Endometrial microvascular endothelial cells (primary cell): ENCODE measurements at regions not wholly inside any gene's neighbourhood (a gene's known extent, or its start where the extent isn't known, plus 50 kb on each side); places are given as distances from the start of the nearest gene placed in this dataset.
"Not testable (repeated sequence)": the region's sequence is repeated elsewhere in the genome, so short reads cannot be mapped to it uniquely, and the experiment has no call there.

Experiments
- in situ Hi-C: cut with HindIII; loops from 2 replicates; pipeline ENCODE4 v1.10.0; 2017; ENCODE audit warnings: low sequenced_read_pairs, low pct_unique_long_range_greater_than_20kb; ENCODE audit errors: inconsistent ontology term

DNA sequence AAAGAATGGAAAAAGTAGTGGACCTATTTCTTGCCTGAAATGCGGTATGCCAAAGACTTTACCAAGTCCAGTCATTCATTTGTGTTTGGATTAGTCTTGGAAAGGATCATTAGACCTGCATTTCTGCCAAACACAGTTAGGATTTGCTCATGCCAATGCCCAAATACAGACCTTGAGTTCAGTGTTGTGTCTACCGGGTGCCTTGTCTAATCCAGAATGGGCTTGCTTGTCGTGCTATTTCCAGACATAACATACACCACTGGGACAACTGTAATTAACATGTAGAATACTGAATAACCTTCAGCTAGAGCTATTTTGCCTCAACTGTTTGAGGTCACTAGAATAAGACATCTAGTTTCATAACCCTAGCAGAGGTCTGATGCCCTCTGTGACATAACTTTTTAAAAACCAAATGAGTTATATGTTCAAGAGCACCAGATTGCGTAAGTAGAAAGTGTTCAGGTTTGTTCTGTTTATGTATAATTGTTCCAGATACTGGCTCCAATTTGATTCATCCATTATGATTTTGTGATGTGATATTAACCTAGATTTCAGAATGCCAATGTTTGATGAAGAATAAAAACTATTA is 145.3 kb upstream of the DPH6 start:
- in situ Hi-C loops, result loop anchor here (10.0 kb wide), 2 partner anchors 146 to 1394 kb away; partner anchors contain the start of gene DPH6

DNA sequence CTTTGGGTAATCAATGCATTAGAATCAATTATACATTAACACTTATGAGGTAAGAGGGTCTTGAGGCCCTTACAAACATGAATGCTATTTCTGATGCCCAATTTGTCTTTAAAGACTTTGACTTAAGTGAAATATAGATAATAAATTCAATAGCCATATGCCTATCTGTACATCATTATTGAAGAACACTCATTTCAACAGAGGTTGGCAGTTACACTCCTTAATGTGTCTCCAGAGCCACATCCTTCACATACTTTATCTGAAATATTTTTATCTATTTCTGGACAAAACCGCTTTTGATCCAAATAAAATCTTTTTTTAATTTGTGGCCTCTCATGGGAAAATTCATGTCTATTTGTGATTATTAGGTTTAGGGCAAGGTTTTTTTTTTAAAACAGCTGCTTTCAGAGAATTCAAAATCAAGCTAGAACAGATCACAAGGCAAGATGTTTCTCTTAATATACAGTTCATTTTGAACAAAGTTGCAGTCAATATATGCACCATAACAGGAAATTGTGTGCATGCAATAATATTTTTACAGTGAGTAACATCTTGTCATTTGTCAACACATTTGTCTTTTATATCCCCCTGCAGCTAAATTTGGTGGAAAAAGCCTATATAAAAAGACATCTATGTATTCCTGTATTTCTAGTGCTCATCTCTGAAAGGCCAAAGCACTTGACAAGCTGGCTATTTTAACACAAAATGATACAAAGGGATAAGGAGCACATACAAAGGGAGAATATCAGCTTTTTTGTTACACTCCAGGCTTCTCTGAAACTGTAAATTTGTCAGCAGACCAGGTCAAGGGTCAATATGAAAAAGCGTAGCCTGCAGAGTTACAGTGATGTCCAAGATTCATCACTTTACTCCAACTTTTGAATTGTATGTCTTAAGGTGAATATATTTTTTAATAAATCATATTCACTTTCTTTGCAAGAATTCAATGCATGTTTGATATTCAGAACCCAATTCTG is 146.2 kb upstream of the DPH6 start:
- in situ Hi-C loops, result loop anchor here (10.0 kb wide), 2 partner anchors 147 to 1393 kb away; partner anchors contain the start of gene DPH6

DNA sequence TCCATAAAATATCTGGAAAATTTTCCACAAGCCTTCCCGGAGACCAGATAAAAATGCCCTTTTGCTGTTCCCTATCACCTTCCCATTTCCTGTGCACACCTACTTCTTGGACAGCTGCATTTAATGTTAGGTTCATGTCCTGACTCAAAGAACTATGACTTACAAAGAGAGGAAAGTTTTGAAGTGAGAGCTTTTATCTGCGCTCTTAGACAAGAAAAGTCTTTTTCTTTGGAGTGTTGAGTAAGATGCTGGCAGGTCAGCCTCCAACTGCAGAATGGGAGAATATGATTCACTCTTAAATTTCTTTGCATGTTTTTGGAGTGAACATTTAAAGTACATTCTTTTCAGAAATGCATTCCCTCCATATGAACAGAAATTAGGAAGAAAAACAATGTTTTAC is 147.3 kb upstream of the DPH6 start:
- in situ Hi-C loops, result loop anchor here (10.0 kb wide), 2 partner anchors 148 to 1392 kb away; partner anchors contain the start of gene DPH6

DNA sequence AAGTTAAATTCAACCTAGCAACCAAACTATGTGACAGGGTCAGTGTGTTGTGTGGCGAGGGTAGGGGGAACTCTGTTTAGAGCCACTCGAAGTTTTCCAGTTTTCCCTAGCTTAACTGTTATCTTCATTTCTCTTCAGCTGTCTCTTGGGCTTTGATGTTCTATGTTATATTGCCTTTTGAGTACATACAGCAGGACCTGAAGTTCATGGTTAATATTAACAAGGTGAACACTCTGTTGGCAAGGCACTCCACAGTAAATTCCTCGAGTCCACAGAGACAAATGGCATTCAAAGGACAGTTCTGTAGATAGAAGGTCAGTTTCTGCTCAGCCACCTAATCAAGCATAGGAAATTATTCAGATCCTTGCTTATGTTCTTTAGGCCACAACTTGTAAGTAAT is 147.9 kb upstream of the DPH6 start:
- in situ Hi-C loops, result loop anchor here (10.0 kb wide), 2 partner anchors 149 to 1391 kb away; partner anchors contain the start of gene DPH6

DNA sequence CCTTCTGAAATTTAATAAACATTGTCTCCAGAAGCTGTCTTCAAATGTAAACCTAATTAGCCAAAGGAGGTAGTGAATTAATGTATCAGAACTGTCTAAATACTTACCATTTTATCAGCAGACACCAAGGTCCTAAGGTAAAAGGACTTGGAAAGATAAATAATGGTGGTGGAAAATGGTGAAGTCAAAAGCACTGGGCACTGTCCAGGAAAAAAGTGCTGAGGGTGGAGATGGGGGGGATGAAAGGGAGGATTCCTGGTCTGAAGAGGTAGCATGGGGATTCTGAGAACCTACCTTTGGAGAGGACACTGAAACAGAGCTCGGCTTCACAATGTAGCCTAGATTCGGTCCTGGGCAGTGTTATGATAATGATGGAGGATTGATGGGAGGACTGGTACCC is 149.0 kb upstream of the DPH6 start:
- in situ Hi-C loops, result loop anchor here (10.0 kb wide), 2 partner anchors 150 to 1390 kb away; partner anchors contain the start of gene DPH6

DNA sequence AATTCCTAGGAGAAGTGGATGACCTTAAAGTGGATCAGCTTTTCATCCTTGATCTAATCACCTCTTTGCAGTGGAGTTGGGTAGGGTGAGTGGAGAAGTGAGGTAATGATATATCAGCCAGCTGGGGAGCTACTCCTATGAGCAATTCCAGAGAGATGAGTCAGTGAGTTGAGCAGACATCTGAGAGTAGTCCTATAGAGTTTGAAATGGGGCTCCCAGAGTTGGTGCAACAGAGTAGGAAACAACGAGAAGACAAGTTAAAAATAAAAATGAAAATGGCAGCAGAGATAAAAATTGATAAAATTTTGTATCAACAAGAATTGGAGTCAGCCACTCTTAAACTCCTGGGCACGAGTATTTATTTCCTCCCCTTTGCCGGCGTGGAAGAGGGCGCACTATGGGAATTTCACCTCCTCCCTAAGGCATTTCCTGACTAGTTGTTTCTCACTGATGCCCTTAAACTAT is 150.8 kb upstream of the DPH6 start:
- in situ Hi-C loops, result loop anchor here (10.0 kb wide), 2 partner anchors 152 to 1388 kb away; partner anchors contain the start of gene DPH6

DNA sequence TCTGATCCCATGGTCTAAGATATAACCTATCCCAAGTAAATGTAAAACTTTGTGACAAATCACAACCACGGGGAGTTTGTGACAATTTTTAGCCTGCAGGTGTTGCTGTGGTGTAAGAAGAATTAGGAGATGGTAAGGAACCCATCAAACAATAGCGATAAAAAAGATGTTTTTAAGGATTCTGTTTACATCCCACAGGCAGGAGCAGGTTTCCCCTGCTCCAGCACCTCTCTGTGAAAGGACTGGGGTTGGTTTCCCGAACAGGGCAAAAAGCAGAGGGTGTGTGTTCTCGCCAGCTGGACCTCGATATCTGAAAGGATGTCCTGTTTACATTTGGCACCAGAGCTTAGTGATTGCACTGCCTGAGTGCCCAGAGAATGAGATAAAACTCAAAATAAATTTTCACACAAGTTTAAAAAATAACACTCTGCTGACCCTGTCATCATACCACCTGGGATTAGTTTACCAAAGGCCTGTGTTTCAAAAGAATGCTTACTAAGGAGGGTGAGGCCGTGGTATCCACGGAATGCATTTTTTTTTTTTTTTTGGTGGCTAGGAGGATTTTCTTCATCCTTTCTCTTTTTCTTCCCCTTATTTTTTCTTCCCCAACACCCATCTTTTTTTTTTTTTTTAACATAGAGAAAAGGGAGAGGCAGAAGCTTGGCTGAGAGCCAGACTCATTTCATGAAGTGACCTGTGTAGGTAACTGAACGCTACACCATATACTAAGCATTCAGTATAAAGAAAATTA is 151.8 kb upstream of the DPH6 start:
- in situ Hi-C loops, result loop anchor here (10.0 kb wide), 2 partner anchors 153 to 1387 kb away; partner anchors contain the start of gene DPH6

DNA sequence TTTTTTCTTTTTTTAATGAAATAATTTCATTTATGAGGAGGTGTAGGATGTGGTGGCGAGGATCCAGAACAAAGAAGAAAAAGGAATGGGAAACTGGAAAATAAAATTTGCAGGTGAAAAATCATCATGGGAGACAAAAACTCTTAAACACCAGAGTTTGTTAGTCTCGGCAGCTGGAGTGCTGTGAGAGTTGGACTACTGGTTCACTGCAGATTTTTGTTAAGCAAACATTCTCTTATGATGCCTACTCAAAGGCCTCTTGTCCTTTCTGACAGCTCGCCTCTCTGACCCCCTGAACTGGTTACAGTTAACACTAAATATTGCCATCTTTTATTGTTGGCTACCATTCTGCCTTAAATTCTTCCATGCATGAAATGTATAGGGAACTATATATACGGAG is 152.4 kb upstream of the DPH6 start:
- in situ Hi-C loops, result loop anchor here (10.0 kb wide), 2 partner anchors 154 to 1386 kb away; partner anchors contain the start of gene DPH6

DNA sequence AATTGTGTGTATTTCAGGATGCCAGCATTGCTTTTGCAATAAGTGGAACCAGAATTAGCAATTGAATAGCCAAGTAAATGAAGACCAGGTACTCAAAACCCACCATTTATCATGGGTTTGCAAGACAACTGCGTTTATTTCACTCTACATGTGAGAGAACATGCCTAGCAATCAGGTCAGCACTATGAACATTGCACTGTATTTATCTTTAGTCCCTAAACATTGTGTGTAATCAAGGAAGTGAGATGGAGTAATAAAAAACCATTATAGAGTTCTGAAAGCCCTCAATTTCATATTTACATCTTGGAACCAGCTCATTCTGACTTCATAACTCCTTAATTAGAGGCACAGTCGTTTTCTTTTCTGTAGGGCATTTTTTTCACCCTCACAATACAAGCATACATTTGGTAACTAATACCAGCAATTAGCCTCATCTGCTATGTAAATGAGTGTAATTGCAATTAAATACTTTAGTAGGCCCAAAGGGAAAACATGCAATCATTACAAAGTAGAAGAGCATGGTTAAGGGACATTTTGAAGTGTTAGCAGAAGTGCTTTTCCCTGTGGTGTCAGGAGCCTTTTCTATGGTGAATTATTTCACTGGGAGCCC is 153.1 kb upstream of the DPH6 start:
- in situ Hi-C loops, result loop anchor here (10.0 kb wide), 2 partner anchors 154 to 1386 kb away; partner anchors contain the start of gene DPH6

DNA sequence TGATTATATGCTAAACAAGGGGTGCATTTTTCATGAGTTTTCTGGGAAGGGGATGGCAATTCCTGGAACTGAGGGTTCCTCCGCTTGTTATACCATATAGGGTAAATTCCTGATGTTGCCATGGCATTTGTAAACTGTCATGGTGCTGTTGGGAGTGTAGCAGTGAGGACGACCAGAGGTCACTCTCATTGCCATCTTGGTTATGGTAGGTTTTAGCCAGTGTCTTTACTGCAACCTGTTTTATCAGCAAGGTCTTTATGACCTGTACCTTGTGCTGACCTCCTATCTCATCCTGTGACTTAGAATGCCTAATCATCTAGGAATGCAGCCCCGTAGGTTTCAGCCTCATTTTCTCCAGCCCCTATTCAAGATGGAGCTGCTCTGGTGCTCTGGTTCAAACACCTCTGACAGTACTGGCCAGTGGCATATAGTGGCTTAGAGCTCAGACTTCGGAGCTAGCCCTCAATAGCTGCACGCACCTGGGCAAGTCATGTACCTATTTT is 154.2 kb upstream of the DPH6 start:
- in situ Hi-C loops, result not testable (repeated sequence)

DNA sequence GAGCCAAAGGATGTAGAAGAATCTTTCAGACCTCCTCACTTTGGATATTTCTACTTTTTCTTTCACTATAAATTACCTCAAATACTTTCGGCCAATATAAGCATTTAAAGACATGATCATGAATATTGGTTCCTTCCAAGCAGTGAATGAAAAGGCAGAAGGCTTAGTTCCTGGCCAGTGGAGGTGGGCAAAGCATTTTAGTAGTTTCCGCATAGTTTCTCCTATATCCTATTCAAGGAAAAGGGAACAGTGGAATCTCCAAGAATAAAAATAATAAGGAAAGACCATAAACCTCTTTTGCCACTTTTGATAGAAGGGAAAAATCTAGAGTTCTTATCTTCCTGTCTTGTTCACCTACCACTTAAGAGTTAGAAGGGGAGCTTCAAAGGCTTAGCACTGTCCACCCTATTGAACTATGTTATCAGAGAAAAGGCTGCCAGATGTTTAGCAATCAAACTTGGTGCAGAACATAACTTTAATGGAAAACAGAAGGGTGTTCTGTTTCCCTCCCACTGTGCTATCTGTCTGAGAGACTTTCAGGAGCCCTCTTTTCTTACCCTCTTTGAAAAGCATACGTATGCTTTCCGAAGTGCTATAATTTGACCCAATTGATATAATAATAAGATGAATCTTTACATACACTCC is 155.6 kb upstream of the DPH6 start:
- in situ Hi-C loops, result no loop called here

DNA sequence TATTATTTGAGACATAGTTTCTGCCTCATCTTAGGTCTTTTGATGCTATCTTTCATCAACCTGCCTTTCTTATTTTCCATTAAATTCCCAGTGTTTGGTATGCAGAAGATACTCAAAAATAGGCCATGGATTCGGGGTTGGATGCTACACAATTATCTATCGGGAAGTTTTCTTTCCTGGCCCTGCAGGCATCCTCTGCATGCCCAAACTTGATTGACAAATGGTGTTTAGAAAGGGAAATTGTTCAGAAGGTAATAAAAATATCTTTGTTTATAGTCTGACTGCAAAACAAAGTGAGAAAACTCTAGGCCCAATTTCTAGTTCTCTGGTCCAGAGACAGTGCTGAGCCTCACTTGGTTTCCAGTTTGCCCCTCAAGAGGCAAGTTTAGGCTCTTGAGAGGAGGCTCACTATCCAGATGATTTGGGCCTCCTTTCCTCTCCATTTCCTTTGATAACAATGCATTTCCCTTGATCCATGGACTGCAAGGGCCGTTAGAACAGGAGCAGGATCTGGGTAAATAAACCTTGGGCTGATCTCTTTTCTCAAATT is 157.1 kb upstream of the DPH6 start:
- in situ Hi-C loops, result no loop called here

DNA sequence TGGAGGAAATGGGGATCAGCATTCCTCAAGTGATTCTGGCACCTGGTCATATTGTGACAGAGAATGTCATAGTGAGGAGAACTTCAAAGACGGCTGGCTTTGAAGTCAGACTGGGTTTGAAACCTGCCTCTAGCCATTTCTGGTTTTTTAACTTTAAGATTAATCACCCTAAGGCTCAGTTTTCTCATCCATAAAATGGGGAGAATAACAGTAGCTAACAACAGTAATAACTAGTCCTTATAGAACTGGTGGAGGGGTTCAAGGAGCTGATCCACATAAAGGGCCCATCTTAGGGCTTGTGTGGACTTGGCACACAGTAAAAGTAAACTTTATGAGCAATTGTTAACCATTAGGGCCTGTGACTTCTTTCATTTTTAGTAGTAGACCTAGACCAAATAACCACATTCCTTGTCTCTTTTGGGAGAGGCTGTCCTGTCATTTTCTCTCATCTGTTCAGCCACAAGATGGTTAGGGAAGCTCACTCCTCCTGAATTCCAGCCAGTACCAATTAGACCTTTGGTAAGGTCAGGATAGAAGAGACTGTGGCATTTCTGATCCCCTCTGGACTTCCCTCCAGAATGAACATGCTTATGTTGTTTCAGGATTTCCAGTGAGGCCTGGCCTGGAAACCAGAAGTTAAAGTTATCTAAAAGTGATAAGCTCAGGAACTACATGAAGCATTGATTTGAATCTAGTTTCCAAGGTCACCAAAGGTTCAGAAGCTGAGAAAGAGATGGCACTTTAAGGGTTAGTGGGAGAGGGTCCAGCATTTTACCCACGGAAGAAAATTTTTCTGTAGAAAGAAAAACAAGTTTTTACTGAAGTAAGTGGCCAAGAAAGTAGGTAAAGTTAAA is 159.3 kb upstream of the DPH6 start:
- in situ Hi-C loops, result no loop called here

DNA sequence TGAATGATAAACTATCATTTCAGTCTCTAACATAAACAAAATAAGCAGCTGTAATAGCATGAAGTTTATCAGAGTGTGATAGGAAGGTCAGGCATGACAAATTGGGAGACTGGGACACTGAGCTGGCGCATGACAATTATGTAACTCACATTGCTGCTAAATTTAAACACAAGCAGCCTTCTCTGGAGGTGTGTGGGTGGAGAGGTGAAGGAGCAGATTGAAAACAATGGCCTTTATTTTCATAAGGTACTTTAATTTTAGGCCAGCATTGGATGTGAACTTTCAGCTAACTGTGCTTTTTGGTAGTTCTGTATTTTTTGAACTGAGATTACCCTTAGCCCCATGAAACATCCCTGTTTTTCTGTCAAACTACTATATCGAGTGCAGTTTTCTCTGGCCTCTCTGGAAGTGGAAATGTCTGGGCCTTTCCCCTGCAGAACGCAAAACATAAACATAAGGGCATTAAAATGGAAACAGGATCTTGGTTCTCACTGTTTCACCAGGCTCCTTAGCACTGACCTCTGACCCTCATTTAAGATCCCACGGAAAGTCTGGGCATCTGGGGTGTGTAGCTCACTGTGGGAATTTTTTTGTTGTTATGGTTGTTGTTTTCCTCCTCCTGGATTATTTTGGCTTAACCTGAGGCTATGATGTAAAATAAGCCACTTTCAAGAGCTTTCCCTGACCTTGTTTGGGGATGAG is 160.1 kb upstream of the DPH6 start:
- in situ Hi-C loops, result no loop called here

DNA sequence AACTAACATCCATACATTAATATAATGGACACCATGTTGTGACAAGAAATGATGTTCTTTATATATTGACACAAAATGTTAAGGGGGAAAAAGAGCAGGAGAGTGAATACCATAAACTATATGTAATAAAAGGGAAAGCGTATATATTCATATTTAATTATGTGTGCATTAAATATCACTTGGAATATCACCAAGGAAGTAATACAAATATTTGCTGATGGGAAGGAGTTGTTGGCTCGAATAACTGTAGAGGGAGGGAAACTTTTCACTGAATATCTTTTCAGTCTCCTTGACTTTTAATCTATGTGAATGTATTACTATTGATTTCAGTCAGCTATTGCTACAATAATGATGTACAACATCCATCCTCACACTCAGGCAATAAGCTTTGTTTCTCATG is 167.0 kb upstream of the DPH6 start:
- in situ Hi-C loops, result no loop called here

DNA sequence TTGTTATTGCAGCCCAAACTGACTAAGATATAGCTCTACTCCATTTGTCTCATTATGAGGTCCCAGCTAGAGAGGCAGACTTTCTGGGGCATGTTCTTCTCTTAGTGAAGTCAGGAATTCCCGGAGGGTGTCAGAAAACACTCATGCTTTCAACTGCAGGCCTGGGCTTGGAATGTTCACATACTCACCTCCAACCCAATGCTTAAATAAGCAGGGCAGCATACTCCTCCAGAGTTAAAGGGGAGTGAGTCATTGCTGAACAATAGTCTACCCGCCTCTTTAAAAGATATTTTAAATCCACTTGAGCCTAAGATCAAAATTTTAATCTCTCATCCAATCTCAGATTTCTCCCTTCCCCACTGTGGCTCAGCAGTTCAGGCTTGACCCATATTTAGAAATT is 167.8 kb upstream of the DPH6 start:
- in situ Hi-C loops, result no loop called here
